Heart right ventricle (tissue), 16 donors: ENCODE measurements at regions not wholly inside any gene's neighbourhood (a gene's known extent, or its start where the extent isn't known, plus 50 kb on each side); places are given as distances from the start of the nearest gene placed in this dataset.

ENCODE experiments used
- ATAC-seq, 8 donors: fragments of 200-7000 bp; cut with Tn5 transposase; one replicate each; pipeline ENCODE4 v1.9.1; 2020; ENCODE audit warnings: mild to moderate bottlenecking in 8 of 8, moderate library complexity in 8 of 8, moderate number of reproducible peaks in 1 of 8
- DNase-seq, 2 donors: peaks; one replicate each; pipeline ENCODE4 v3.0.0-alpha.2; 2020
- H3K27ac ChIP-seq, 10 donors: fragments of 200-600 bp; sonication (generic) in 2 of 10; one replicate each; pipeline versions ENCODE4 v1.5.0 to v1.8.0; 2020 to 2022; ENCODE audit warnings: mild to moderate bottlenecking in 3 of 10
- H3K27me3 ChIP-seq, 7 donors: fragments of 200-600 bp; one replicate each; pipeline ENCODE4 v1.8.0; 2021 to 2022; ENCODE audit warnings: mild to moderate bottlenecking in 2 of 7
- H3K36me3 ChIP-seq, 9 donors: fragments of 200-600 bp; sonication (generic) in 1 of 9; one replicate each; pipeline versions ENCODE4 v1.5.0 to v1.8.0; 2020 to 2022; ENCODE audit warnings: mild to moderate bottlenecking in 2 of 9
- H3K4me1 ChIP-seq, 9 donors: fragments of 200-600 bp; sonication (generic) in 1 of 9; one replicate each; pipeline versions ENCODE4 v1.5.0 to v1.8.0; 2020 to 2022; ENCODE audit warnings: mild to moderate bottlenecking in 4 of 9
- H3K4me3 ChIP-seq, 10 donors: fragments of 200-600 bp; sonication (generic) in 2 of 10; one replicate each; pipeline versions ENCODE4 v1.5.0 to v1.8.0; 2020 to 2022; ENCODE audit warnings: mild to moderate bottlenecking in 7 of 10, moderate library complexity in 2 of 10
- H3K9me3 ChIP-seq, 11 donors: fragments of 200-600 bp in 10 of 11; sonication (generic) in 2 of 11; one replicate each; pipeline versions ENCODE4 v1.5.0 to v1.8.0; 2013 to 2022; ENCODE audit warnings: mild to moderate bottlenecking in 2 of 11, control low read depth in 1 of 11, moderate library complexity in 1 of 11
- WGBS, 2 donors: extraction: QIAGEN DNeasy Blood & Tissue Kit; methylation state at CpG; one replicate each; pipeline ENCODE4 v1.1.7; 2013; ENCODE audit warnings: inconsistent platforms in 1 of 2; 5-methylcytosine and 5-hydroxymethylcytosine counted together
- intact Hi-C, 10 donors: fragments of 100-400 bp; cut with DNase I; formaldehyde crosslinking; loops; one replicate each; pipeline versions ENCODE4 v1.11.1 to v1.14.2; 2022
- TF ChIP-seq, protein P1 (sequence below), 9 donors: fragments of 200-600 bp; sonication (generic) in 2 of 9; IDR thresholded peaks; one replicate each; pipeline versions ENCODE4 v1.5.0 to v1.8.0; 2021 to 2022; ENCODE audit warnings: antibody characterized with exemption in 9 of 9, mild to moderate bottlenecking in 5 of 9, moderate library complexity in 1 of 9
- donor health status: Arrhythmogenic right ventricular cardiomyopathy.
- donor health status: ischemic (EF 13 %, LVEDD 7.1; RV severe dilation, severe dysfunction).
- donor health status: healthy with polysubstance abuse.
- donor health status: DM: no; HTN: yes; CAD: no.
- donor health status: DM: no; HTN: no; CAD: no.
- donor health status: ischemic (EF 25% LVEDD 6.9; RV normal size, moderate dysfunction).
- donor health status: ischemic (EF 25% LVEDD 5.7; RV mildly dilated, moderate dysfunction).
- donor health status: healthy.
- donor health status: DM: yes; HTN: yes; CAD: no.
- donor health status: Ischemic cardiomyopathy.
- donor health status: ischemic (EF 35%, LVEDD 5.7; RV mildly dilated, moderate dysfunction).
- donor health status: nonischemic (EF 11% LVEDD 7.7; RV severe dilation, severe dysfunction).
- donor health status: DM: yes; HTN: yes; CAD: no.
- donor health status: PGD.
- donor health status: ischemic (EF 29% LVEDD 5.4; RV normal size, mild dysfunction).
- donor health status: nonischemic (EF 23%, LVEDD 6.1; RV moderate dilation, normal function).

DNA sequence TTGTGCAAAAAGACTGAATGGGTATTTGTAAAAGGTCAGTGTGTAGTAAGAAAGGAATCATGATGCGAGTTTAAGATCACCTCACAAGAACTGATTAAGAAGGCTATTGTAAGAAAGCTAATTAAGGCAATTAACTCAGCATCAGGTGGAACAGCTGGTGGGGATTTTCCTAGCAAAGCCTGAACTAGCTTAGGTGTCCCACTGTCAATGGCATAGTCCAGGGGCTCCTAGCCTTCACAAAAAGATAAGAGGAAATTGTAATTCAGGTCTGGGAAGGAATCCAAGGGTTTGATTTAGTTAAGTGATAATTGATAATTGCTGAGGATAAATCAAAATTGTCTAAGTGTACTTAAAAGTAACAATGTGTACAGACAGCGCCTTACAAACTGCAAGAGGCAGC lies 901.6 kb downstream of the TUSC7 start:
- Histone ChIP-seq H3K4me3 (no peak overlapping the region), H3K4me1 (no peaks in the 10 kb centered on the region), H3K27me3 (no peaks in the 10 kb centered on the region), H3K9me3 (peaks cover 0 to 3% (median 0%) of the 10 kb centered on the region in 11 donors), H3K36me3 (no peaks in the 10 kb centered on the region), H3K27ac (no peak overlapping the region)
- intact Hi-C loops: no loop called here
- ATAC-seq (no peak), DNase-seq (no peak)
- WGBS, 2 donors: 91 to 96% methylated on average over 2 of the region's 2 CpGs
- TF ChIP-seq, protein P1, sequence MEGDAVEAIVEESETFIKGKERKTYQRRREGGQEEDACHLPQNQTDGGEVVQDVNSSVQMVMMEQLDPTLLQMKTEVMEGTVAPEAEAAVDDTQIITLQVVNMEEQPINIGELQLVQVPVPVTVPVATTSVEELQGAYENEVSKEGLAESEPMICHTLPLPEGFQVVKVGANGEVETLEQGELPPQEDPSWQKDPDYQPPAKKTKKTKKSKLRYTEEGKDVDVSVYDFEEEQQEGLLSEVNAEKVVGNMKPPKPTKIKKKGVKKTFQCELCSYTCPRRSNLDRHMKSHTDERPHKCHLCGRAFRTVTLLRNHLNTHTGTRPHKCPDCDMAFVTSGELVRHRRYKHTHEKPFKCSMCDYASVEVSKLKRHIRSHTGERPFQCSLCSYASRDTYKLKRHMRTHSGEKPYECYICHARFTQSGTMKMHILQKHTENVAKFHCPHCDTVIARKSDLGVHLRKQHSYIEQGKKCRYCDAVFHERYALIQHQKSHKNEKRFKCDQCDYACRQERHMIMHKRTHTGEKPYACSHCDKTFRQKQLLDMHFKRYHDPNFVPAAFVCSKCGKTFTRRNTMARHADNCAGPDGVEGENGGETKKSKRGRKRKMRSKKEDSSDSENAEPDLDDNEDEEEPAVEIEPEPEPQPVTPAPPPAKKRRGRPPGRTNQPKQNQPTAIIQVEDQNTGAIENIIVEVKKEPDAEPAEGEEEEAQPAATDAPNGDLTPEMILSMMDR (IDR thresholded peaks at IDR 0.05): no peak

DNA sequence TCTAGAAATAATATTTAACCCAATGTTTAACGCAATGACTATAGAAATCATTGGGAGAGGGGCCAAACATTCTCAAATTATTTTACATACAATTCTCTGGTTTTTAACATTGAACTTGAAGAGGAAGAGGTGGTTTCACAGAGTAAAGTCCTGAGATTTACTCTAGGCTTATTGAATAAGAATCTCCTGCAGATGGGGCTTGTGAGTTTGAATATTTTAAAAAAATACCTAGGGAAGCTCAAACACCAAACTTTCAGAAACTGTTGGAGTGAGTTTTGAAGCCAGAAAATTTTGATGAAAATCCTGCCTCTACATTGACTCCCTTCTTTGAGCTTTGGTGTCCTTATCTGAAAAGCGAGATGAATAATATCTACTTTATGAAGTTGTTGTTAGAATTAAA lies 906.6 kb downstream of the TUSC7 start:
- intact Hi-C loops: no loop called here
- Histone ChIP-seq H3K36me3 (no peaks in the 10 kb centered on the region), H3K27me3 (no peaks in the 10 kb centered on the region), H3K4me3 (no peak overlapping the region), H3K9me3 (no peaks in the 10 kb centered on the region), H3K27ac (no peak overlapping the region), H3K4me1 (peaks cover 0 to 4% (median 0%) of the 10 kb centered on the region in 9 donors)
- no peak for DNase-seq
- no peak for ATAC-seq
- 93 to 94% methylated on average over 2 of the region's 2 CpGs for WGBS, 2 donors
- TF ChIP-seq, protein P1 (IDR thresholded peaks at IDR 0.05): no peak

DNA sequence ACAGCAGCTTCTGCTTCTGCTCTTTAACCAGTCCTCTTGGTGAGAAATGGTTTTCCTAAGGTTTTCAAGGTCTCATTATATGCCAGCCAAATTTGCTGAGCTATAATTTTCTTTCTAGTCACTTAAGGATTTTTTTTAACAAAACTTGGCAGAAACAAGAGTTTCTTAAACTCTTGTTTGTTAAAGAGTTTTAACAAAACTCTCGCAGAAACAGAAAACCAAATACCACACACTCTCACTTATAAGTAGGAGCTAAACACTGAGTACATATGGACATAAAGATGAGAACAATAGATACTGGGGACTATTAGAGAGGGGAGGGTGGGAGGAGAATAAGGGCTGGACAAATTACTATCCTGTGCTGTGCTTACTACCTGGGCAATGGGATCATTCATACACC lies 908.3 kb downstream of the TUSC7 start:
- TF ChIP-seq, protein P1 (IDR thresholded peaks at IDR 0.05): no peak
- intact Hi-C loops: no loop called here

DNA sequence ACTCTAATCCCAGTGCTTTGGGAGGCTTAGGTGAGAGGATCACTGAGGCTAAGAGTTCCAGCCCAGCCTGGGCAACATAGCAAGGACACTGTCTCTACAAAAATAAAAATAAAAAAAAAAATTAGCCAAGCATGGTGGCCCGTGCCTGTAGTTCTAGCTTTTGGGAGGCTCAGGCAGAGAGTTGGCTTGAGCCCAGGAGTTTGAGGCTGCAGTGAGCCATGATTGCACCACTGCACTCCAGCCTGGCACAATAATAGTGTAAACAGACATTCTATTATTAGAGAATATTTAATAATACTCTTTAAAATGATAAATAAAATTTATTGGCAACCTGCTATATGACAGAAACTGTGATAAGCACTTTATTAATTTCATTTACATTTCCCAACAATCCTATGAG lies 908.9 kb downstream of the TUSC7 start:
- Histone ChIP-seq H3K27me3 (no peaks in the 10 kb centered on the region), H3K4me3 (no peak overlapping the region), H3K36me3 (no peaks in the 10 kb centered on the region), H3K27ac (no peak overlapping the region), H3K4me1 (peaks cover 0 to 4% (median 0%) of the 10 kb centered on the region in 9 donors), H3K9me3 (no peaks in the 10 kb centered on the region)
- DNase-seq: no peak
- intact Hi-C loops: no loop called here
- no peak for ATAC-seq
- WGBS, 2 donors: 68 to 77% methylated on average over 1 of the region's 1 CpG
- TF ChIP-seq, protein P1 (IDR thresholded peaks at IDR 0.05): no peak

More for the DNA sequence above, 908.3 kb downstream of the TUSC7 start:
- Histone ChIP-seq H3K9me3 (no peaks in the 10 kb centered on the region), H3K4me3 (no peak overlapping the region), H3K27ac (no peak overlapping the region), H3K36me3 (no peaks in the 10 kb centered on the region), H3K27me3 (no peaks in the 10 kb centered on the region), H3K4me1 (peaks cover 0 to 4% (median 0%) of the 10 kb centered on the region in 9 donors)
- WGBS, 2 donors: 90% methylated on average over 1 of the region's 1 CpG
- ATAC-seq (no peak), DNase-seq (no peak)
